Activated CD8-positive, alpha-beta memory T cell treated with anti-CD3 and anti-CD28 coated beads, Interleukin-2, amount 50 U/mL, for 48 hours (primary cell): ENCODE measurements at regions not wholly inside any gene's neighbourhood (a gene's known extent, or its start where the extent isn't known, plus 50 kb on each side); places are given as distances from the start of the nearest gene placed in this dataset.

ENCODE experiments used
- DNase-seq: peaks from one replicate; pipeline ENCODE4 v3.0.0-alpha.2; 2020

- DNase-seq: no peak
These were observed 316.1 kb upstream of the SEL1L start for GRCh38 chr14:81849714-81850113.

- DNase-seq: no peak
These were observed 321.4 kb upstream of the SEL1L start for GRCh38 chr14:81855007-81855406.

GRCh38 chr14:81859046-81859445, 325.4 kb upstream of the SEL1L start:
- DNase-seq: no peak

- DNase-seq: no peak
These were observed 334.5 kb upstream of the SEL1L start for GRCh38 chr14:81868172-81868571.

- no peak for DNase-seq
These were observed 338.1 kb upstream of the SEL1L start for GRCh38 chr14:81871706-81872105.

GRCh38 chr14:81884382-81884781, 350.7 kb upstream of the SEL1L start:
- no peak for DNase-seq

- DNase-seq: no peak
These were observed 352.9 kb upstream of the SEL1L start for GRCh38 chr14:81886588-81886987.

GRCh38 chr14:81889529-81889928, 355.9 kb upstream of the SEL1L start:
- no peak for DNase-seq

GRCh38 chr14:81890020-81890419, 356.4 kb upstream of the SEL1L start:
- DNase-seq: no peak

GRCh38 chr14:81903477-81903876, 369.8 kb upstream of the SEL1L start:
- no peak for DNase-seq

GRCh38 chr14:81927070-81927469, 393.4 kb upstream of the SEL1L start:
- DNase-seq: no peak

- no peak for DNase-seq
These were observed 398.2 kb upstream of the SEL1L start for GRCh38 chr14:81931828-81932227.

- DNase-seq: no peak
These were observed 402.7 kb upstream of the SEL1L start for GRCh38 chr14:81936348-81936747.

- no peak for DNase-seq
These were observed 403.2 kb upstream of the SEL1L start for GRCh38 chr14:81936902-81937301.

GRCh38 chr14:81938341-81938740, 404.7 kb upstream of the SEL1L start:
- no peak for DNase-seq

GRCh38 chr14:81940651-81941050, 407.0 kb upstream of the SEL1L start:
- no peak for DNase-seq

GRCh38 chr14:81942071-81942470, 408.4 kb upstream of the SEL1L start:
- DNase-seq: no peak

- no peak for DNase-seq
These were observed 412.7 kb upstream of the SEL1L start for GRCh38 chr14:81946375-81946774.

- DNase-seq: no peak
These were observed 413.5 kb upstream of the SEL1L start for GRCh38 chr14:81946834-81947798.

- no peak for DNase-seq
These were observed 419.3 kb upstream of the SEL1L start for GRCh38 chr14:81952917-81953316.

- DNase-seq: no peak
These were observed 419.8 kb upstream of the SEL1L start for GRCh38 chr14:81953419-81953818.

- no peak for DNase-seq
These were observed 421.5 kb upstream of the SEL1L start for GRCh38 chr14:81955123-81955522.

- DNase-seq: no peak
These were observed 427.1 kb upstream of the SEL1L start for GRCh38 chr14:81960781-81961180.

GRCh38 chr14:81963846-81964245, 430.2 kb upstream of the SEL1L start:
- DNase-seq: no peak

- no peak for DNase-seq
These were observed 436.7 kb upstream of the SEL1L start for GRCh38 chr14:81970307-81970706.
